ENCODE measurements at regions not wholly inside any gene's neighbourhood (a gene's known extent, or its start where the extent isn't known, plus 50 kb on each side); places are given as distances from the start of the nearest gene placed in this dataset.

GRCh38 chr3:159275741-159276140, 473.9 kb downstream of the MFSD1 start:
- POLR2A ChIA-PET, result no interaction called here
- CTCF ChIA-PET (ENCODE audit: low intra/inter-chr PET ratio), result no interaction called here
- intact Hi-C loops (cut with micrococcal nuclease), result no loop called here

More at GRCh38 chr3:159275741-159276140, 473.9 kb downstream of the MFSD1 start:
- DNase-seq (ENCODE audit: extremely low read depth in 1 of 4, low spot score in 3 of 4) (no peak), FAIRE-seq (no peak), ATAC-seq (no peak)
- 0% methylated on average over 1 of the region's 1 CpG for WGBS (ENCODE audit: insufficient coverage, low coverage, missing lambda C conversion rate)
- H3K4me3 ChIP-seq, result no peak overlapping the region
- no peaks in the 10 kb centered on the region for H3K9me3 ChIP-seq (replicated peaks; ENCODE audit: control insufficient read depth, insufficient read depth, low read depth, low read length)
- H3K27me3 ChIP-seq (ENCODE audit: control insufficient read depth in 2 of 2, insufficient read depth in 2 of 2, low read length in 2 of 2), result no peaks in the 10 kb centered on the region
- H3K27ac ChIP-seq (ENCODE audit: extremely low read depth, low read depth, low read length), result no peak overlapping the region
- no peak overlapping the region for H3K9ac ChIP-seq (ENCODE audit: insufficient read depth in 1 of 2, low read depth in 2 of 2, low read length in 2 of 2)
- H3K4me1 ChIP-seq (replicated peaks in 1 of 2; ENCODE audit: control insufficient read depth in 2 of 2, insufficient read depth in 2 of 2, low read length in 2 of 2), result no peaks in the 10 kb centered on the region
- H4K20me1 ChIP-seq (replicated peaks; ENCODE audit: control insufficient read depth, insufficient read depth, low read length), result no peaks in the 10 kb centered on the region
- no peaks in the 10 kb centered on the region for H3K9me1 ChIP-seq (ENCODE audit: control insufficient read depth, insufficient read depth, low read length)
- H3K36me3 ChIP-seq (ENCODE audit: control insufficient read depth, insufficient read depth, low read length), result no peaks in the 10 kb centered on the region
- no peaks in the 10 kb centered on the region for H3K79me2 ChIP-seq (ENCODE audit: control insufficient read depth, insufficient read depth, low read length)
- in situ Hi-C loops (cut with MboI), result no loop called here
- H2AFZ ChIP-seq (ENCODE audit: low read depth, low read length), result no peak overlapping the region
- BruUV-seq (replicated peaks), result no TSS peak
- no peak overlapping the region for H3K4me2 ChIP-seq (ENCODE audit: insufficient read depth, low read length)
- TF ChIP-seq SOX6 (IDR thresholded peaks at IDR 0.05), result no peak
- no peak for TF ChIP-seq RUNX1 (IDR thresholded peaks at IDR 0.05; ENCODE audit: low read depth)
- no peak for TF ChIP-seq CAMTA2 (CRISPR knock-in tag; conservative IDR thresholded peaks at IDR 0.05)
- no peak for TF ChIP-seq SFPQ (IDR thresholded peaks at IDR 0.05; ENCODE audit: low read depth, low read length)
- TF ChIP-seq PREB (CRISPR knock-in tag; IDR thresholded peaks at IDR 0.05), result no peak
- no peak for TF ChIP-seq DDX20 (tag; IDR thresholded peaks at IDR 0.05; ENCODE audit: low read depth)
- TF ChIP-seq NFATC3 (IDR thresholded peaks at IDR 0.05), result no peak
- TF ChIP-seq U2AF1 (optimal IDR thresholded peaks at IDR 0.05; ENCODE audit: low read depth, low read length), result no peak
- TF ChIP-seq E2F6 (IDR thresholded peaks at IDR 0.05; ENCODE audit: borderline replicate concordance in 1 of 2, extremely low read depth in 1 of 2, insufficient read depth in 1 of 2, insufficient read length in 1 of 2, low read depth in 1 of 2, low read length in 1 of 2, poor library complexity in 1 of 2, severe bottlenecking in 1 of 2), result no peak
- no peak for TF ChIP-seq THAP7 (CRISPR knock-in tag; IDR thresholded peaks at IDR 0.05)
- no peak for TF ChIP-seq ZKSCAN1 (IDR thresholded peaks at IDR 0.05; ENCODE audit: low read depth, low read length)
- no peak for TF ChIP-seq ZNF354B (CRISPR knock-in tag; IDR thresholded peaks at IDR 0.05)
- TF ChIP-seq ATF6 (CRISPR knock-in tag; IDR thresholded peaks at IDR 0.05), result no peak
